ENCODE measurements at regions not wholly inside any gene's neighbourhood (a gene's known extent, or its start where the extent isn't known, plus 50 kb on each side); places are given as distances from the start of the nearest gene placed in this dataset.

DNA sequence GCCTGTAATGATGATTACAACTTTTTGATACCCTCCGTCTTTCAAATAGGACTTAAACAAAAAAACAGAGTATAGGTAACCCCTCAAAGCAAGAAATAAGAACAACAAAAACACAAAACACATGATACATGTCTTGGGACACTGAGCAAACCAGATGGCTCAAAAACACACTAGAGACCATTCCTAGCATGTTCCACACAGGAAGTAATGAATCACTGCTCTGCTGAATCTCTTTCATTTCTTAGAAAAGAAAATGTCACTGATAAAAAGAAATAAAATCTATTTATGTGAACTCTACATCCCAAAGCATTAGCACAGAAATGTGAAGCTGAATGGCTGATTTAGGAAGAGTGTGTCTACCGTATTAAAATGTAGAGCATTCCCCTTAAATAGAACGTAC lies 134.5 kb upstream of the IL15 start:
- Histone ChIP-seq H3K4me3 (ENCODE audit: low read length) (no peak overlapping the region), H4K20me1 (ENCODE audit: control insufficient read depth, insufficient read depth, low read depth, low read length) (no peaks in the 10 kb centered on the region), H3K27me3 (ENCODE audit: control insufficient read depth, low read length) (no peaks in the 10 kb centered on the region), H3K36me3 (ENCODE audit: control insufficient read depth, low read length) (no peaks in the 10 kb centered on the region), H3F3A (ENCODE audit: control insufficient read depth, insufficient read depth) (no peaks in the 10 kb centered on the region), H3K27ac (ENCODE audit: low read depth, low read length) (no peak overlapping the region), H3K4me2 (ENCODE audit: low read length) (no peak overlapping the region), H3K9me3 (ENCODE audit: control insufficient read depth, insufficient read depth, low read length) (no peaks in the 10 kb centered on the region), H3K79me2 (ENCODE audit: control insufficient read depth, low read length) (no peaks in the 10 kb centered on the region), H3K9me2 (replicated peaks; ENCODE audit: control insufficient read depth, low read length) (no peaks in the 10 kb centered on the region), H3K4me1 (ENCODE audit: control insufficient read depth, low read length) (no peaks in the 10 kb centered on the region)
- TF ChIP-seq, protein P1, sequence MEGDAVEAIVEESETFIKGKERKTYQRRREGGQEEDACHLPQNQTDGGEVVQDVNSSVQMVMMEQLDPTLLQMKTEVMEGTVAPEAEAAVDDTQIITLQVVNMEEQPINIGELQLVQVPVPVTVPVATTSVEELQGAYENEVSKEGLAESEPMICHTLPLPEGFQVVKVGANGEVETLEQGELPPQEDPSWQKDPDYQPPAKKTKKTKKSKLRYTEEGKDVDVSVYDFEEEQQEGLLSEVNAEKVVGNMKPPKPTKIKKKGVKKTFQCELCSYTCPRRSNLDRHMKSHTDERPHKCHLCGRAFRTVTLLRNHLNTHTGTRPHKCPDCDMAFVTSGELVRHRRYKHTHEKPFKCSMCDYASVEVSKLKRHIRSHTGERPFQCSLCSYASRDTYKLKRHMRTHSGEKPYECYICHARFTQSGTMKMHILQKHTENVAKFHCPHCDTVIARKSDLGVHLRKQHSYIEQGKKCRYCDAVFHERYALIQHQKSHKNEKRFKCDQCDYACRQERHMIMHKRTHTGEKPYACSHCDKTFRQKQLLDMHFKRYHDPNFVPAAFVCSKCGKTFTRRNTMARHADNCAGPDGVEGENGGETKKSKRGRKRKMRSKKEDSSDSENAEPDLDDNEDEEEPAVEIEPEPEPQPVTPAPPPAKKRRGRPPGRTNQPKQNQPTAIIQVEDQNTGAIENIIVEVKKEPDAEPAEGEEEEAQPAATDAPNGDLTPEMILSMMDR (IDR thresholded peaks at IDR 0.05; ENCODE audit: low read depth, low read length, poor library complexity, severe bottlenecking): no peak

GRCh38 chr4:141502755-141503154 lies 133.6 kb upstream of the IL15 start:
- Histone ChIP-seq H3K9me2 (replicated peaks; ENCODE audit: control insufficient read depth, low read length) (no peaks in the 10 kb centered on the region), H3K27me3 (ENCODE audit: control insufficient read depth, low read length) (no peaks in the 10 kb centered on the region), H3K36me3 (ENCODE audit: control insufficient read depth, low read length) (no peaks in the 10 kb centered on the region), H3K79me2 (ENCODE audit: control insufficient read depth, low read length) (no peaks in the 10 kb centered on the region), H3K4me1 (ENCODE audit: control insufficient read depth, low read length) (no peaks in the 10 kb centered on the region), H3K27ac (ENCODE audit: low read depth, low read length) (no peak overlapping the region), H3K9me3 (ENCODE audit: control insufficient read depth, insufficient read depth, low read length) (no peaks in the 10 kb centered on the region), H3F3A (ENCODE audit: control insufficient read depth, insufficient read depth) (no peaks in the 10 kb centered on the region), H4K20me1 (ENCODE audit: control insufficient read depth, insufficient read depth, low read depth, low read length) (no peaks in the 10 kb centered on the region), H3K4me3 (ENCODE audit: low read length) (no peak overlapping the region), H3K4me2 (ENCODE audit: low read length) (no peak overlapping the region)
- TF ChIP-seq, protein P1 (IDR thresholded peaks at IDR 0.05; ENCODE audit: low read depth, low read length, poor library complexity, severe bottlenecking): no peak
- TF ChIP-seq EZH2phosphoT487 (IDR thresholded peaks at IDR 0.05; ENCODE audit: borderline replicate concordance, low read length): no peak

DNA sequence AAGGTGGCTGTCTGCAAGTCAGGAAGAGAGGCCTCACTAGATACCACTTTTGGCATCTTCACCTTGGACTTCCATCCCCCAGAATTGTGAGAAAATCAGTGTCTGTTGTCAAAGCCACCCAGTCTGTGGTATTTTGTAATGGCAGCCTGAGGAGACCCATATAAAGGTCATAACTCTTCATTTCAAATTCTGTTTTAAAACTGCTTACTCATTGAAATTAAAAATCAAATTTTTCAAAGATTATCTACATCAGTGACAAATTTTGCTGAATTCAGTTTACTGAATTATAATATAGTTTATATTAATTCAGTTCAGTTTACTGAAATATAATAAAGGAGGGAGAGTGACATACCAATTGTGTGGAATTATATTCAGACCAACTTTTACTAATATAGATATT lies 133.1 kb upstream of the IL15 start:
- Histone ChIP-seq H3K36me3 (ENCODE audit: control insufficient read depth, low read length) (no peaks in the 10 kb centered on the region), H3K9me3 (ENCODE audit: control insufficient read depth, insufficient read depth, low read length) (no peaks in the 10 kb centered on the region), H4K20me1 (ENCODE audit: control insufficient read depth, insufficient read depth, low read depth, low read length) (no peaks in the 10 kb centered on the region), H3K27ac (ENCODE audit: low read depth, low read length) (no peak overlapping the region), H3K27me3 (ENCODE audit: control insufficient read depth, low read length) (no peaks in the 10 kb centered on the region), H3K4me1 (ENCODE audit: control insufficient read depth, low read length) (no peaks in the 10 kb centered on the region), H3K79me2 (ENCODE audit: control insufficient read depth, low read length) (no peaks in the 10 kb centered on the region), H3F3A (ENCODE audit: control insufficient read depth, insufficient read depth) (no peaks in the 10 kb centered on the region), H3K9me2 (replicated peaks; ENCODE audit: control insufficient read depth, low read length) (no peaks in the 10 kb centered on the region), H3K4me2 (ENCODE audit: low read length) (no peak overlapping the region), H3K4me3 (ENCODE audit: low read length) (no peak overlapping the region)
- TF ChIP-seq EZH2phosphoT487 (IDR thresholded peaks at IDR 0.05; ENCODE audit: borderline replicate concordance, low read length): no peak
- TF ChIP-seq, protein P1 (IDR thresholded peaks at IDR 0.05; ENCODE audit: low read depth, low read length, poor library complexity, severe bottlenecking): no peak

GRCh38 chr4:141511055-141511454 lies 125.3 kb upstream of the IL15 start:
- Histone ChIP-seq H3F3A (ENCODE audit: control insufficient read depth, insufficient read depth) (no peaks in the 10 kb centered on the region), H3K27ac (ENCODE audit: low read depth, low read length) (no peak overlapping the region), H4K20me1 (ENCODE audit: control insufficient read depth, insufficient read depth, low read depth, low read length) (no peaks in the 10 kb centered on the region), H3K9me3 (ENCODE audit: control insufficient read depth, insufficient read depth, low read length) (no peaks in the 10 kb centered on the region), H3K36me3 (ENCODE audit: control insufficient read depth, low read length) (no peaks in the 10 kb centered on the region), H3K9me2 (replicated peaks; ENCODE audit: control insufficient read depth, low read length) (no peaks in the 10 kb centered on the region), H3K27me3 (ENCODE audit: control insufficient read depth, low read length) (no peaks in the 10 kb centered on the region), H3K4me3 (ENCODE audit: low read length) (no peak overlapping the region), H3K79me2 (ENCODE audit: control insufficient read depth, low read length) (no peaks in the 10 kb centered on the region), H3K4me1 (ENCODE audit: control insufficient read depth, low read length) (no peaks in the 10 kb centered on the region), H3K4me2 (ENCODE audit: low read length) (no peak overlapping the region)
- no peak for TF ChIP-seq EZH2phosphoT487 (IDR thresholded peaks at IDR 0.05; ENCODE audit: borderline replicate concordance, low read length)
- TF ChIP-seq, protein P1 (IDR thresholded peaks at IDR 0.05; ENCODE audit: low read depth, low read length, poor library complexity, severe bottlenecking): no peak
